OCI-M2 (cell line): ENCODE measurements at regions not wholly inside any gene's neighbourhood (a gene's known extent, or its start where the extent isn't known, plus 50 kb on each side); places are given as distances from the start of the nearest gene placed in this dataset.
"Not testable (repeated sequence)": the region's sequence is repeated elsewhere in the genome, so short reads cannot be mapped to it uniquely, and the experiment has no call there.

Source experiments
- DNase-seq: peaks from one replicate; lab custom pipeline; 2025; ENCODE audit not compliant: unreplicated experiment; lab: John Stamatoyannopoulos, UW

DNA sequence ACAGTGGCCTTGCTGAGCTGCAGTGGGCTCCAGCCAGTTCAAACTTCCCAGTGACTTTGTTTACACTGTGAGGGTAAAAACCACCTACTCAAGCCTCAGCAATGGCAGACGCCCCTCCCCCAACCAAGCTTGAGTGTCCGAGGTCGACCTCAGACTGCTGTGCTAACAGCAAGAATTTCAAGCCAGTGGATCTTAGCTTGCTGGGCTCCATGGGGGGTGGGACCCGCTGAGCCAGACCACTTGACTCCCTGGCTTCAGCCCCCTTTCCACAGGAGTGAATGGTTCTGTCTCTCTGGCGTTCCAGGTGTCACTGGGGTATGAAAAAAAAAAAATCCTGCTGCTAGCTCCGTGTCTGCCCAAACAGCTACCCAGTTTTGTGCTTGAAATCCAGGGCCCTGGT is 168.9 kb upstream of the INTU start:
- DNase-seq, result no peak

DNA sequence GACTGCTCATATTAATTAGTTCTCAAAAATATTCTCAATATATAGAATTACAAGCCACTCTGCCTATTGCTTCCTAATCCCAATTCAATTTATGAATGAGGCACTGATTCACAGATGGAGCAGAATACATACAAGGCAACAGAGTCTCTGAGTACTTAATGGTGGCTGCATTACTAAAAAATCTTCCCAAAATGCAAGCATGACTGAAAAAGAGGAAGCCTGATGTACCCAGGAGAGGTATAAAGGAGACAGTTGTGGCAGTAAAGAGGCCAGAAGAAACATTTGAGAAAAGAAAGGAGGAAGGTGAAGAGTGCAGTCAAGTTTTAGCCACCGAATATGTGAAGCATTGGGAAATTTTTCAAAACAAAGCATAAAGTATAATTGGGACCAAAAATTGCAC is 163.2 kb upstream of the INTU start:
- DNase-seq, result no peak

DNA sequence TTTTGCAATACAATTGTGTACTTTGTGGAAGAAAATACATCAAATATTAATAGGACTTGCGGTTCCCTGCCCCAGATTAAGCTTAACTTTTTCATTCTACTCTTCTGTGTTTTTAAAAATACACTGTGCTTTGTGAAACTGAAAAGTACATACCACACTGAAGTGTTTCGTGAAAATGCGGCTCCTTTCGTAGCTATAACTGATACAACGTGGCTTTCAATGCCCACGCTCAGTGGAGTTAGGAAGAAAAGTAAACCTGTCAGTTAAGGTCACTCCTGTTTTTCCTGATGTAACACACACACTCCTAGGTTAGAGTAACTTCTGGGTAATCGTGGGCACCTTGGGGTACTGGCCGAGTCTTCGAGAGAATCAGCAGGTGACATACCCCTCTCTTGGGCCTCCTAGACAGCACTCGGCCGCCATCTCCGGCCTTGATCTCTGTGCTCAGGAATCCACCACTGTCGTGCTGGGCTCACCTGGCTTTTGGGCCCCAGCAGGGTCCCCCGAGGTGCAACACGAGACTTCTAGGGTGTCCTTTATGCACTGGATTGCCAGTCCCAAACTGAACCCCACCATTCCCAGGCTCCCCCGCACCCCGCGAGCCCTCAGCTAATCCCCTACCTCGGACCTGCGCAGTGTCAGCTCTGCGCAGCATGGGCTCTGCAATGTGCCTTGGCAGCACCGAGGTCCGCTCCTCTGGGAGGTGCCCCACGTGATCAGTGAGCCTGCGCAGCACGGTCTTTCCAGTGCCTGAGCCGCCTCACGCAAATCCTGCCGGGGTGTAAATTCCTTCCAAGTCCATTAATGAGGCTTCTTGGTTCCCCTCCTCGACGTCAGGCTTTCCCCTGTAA is 162.6 kb upstream of the INTU start:
- no peak for DNase-seq

DNA sequence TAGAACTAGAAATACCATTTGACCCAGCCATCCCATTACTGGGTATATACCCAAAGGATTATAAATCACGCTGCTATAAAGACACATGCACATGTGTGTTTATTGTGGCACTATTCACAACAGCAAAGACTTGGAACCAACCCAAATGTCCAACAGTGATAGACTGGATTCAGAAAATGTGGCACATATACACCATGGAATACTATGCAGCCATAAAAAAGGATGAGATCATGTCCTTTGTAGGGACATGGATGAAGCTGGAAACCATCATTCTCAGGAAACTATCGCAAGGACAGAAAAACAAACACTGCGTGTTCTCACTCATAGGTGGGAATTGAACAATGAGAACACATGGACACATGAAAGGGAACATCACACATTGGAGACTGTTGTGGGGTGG is 154.5 kb upstream of the INTU start:
- DNase-seq, result not testable (repeated sequence)

DNA sequence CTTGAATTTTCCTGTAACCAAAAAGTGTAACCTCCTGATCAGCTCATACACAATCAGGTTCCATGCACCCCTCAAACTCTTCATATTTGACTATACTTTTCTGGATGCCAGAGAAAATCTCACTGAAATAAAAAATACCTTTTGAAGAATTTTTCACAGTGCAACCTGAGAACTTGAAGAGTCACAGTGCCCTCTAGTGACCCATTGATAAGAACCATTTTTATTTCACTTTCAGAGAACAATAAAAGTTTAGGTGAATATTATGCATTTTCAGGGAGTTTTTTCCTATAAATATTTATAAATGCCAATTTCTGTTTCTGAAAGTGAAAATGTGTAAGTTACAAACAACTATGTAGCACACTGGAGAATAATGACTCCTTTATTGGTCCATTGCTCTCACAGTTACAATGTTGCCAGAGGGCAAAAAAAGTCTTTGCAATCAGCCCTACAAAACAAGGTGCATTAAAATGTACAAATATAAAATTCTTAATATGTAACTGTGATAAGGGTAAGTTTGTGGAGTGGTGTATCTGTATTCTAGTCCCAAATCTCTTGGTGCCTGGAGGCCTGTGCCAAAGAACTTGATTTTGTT is 153.6 kb upstream of the INTU start:
- DNase-seq, result no peak

DNA sequence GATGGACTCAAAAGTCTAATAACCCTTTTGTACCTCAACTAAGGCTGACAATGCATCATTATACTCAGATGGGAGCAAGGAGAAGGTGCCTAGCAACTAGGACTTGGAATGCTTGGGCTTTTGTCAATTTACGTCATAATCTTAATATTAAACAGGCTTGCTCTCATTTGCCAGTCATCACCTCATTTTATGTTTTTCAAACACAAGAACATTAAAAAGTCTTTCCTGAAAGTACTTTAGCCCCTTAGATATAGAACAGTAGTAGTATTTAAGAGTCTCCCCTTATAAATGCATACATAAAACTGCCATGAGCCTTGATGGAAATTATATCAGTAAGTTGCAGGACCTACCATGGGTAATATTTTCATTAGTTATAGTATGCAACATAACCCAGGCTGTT is 150.7 kb upstream of the INTU start:
- DNase-seq, result no peak

DNA sequence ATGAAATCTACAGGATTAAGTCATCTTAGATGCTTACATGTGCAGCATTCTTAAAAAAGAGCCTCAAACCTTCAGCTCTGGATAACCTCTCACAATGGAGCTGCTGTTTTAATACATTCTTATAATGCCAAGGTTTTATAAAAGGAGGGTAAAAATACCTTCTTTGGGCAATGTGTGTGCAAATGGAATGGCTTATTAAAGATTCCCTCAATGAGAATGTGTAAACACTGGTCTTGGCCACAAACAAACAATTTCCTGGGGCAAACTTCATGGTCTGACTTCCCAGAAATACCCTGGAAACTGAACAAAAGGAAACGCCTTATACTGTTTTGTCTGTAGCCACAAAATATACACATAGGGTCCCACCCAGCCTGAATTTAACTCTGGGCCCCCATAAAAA is 148.6 kb upstream of the INTU start:
- no peak for DNase-seq

DNA sequence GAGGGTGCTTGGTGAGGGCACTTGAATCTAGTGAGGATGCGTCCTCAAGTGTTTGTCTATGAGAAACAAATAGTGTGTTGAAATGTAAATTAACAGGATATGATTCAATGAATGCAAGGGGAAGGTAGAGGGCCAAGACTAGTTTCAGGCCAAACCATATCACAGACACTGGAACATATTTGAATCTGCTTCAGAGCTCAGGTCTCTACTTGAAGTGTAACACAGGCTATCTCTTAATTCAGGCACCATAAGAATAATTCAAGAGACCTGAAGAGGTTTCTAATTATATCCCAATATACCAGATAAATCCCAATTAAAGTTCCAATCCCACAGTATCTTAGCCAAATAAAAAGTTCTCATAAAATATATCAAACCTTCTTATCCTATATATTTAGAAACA is 146.5 kb upstream of the INTU start:
- DNase-seq, result no peak

DNA sequence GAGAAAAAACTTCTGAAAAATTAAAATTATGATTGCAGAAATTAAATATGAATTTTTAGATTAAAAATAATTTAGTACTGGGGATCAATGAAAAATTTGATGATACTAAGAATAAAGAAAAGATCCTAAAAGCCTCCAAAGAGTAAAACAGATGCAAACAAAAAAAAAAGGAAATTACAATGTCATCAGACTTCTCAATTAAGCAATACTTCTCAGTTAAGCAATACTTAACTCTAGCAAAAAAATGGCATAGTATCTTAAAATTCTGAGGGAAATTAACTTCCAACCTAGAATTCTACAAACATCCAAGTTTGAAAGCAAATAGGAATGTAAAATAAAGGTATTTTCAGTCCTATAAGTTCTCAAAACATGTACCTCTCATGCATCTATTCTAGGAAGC is 141.2 kb upstream of the INTU start:
- DNase-seq, result no peak

DNA sequence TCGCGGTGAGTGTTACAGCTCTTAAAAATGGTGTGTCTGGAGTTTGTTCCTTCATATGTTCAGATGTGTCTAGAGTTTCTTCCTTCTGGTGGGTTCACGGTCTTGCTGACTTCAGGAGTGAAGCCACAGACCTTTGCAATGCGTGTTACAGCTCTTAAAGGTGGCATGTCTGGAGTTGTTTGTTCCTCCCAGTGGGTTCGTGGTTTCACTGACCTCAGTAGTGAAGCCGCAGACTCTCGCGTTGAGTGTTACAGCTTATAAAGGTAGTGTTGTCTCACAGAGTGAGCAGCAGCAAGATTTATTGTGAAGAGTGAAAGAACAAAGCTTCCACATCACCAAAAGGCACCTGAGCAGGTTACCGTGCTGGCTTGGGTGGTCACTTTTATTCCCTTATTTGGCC is 135.9 kb upstream of the INTU start:
- not testable (repeated sequence) for DNase-seq

DNA sequence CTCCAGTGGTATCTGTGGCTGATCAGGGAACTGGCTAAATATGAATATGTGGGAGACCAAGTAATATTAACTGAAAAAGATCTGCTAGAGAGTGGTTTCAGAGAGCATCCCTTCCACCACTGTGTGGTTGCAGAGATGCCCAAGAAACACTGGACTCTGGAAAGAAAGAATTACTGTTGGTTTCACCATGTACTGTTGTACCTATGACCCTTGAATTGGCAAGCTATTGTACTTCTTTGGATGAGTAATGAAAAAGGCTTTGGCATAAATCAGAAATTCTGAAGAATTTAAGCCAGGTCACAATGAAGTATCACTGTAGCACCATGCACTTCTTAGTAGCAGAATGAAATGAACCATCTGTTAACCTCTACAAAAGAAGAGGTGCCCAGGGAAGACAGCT is 134.4 kb upstream of the INTU start:
- DNase-seq, result no peak

DNA sequence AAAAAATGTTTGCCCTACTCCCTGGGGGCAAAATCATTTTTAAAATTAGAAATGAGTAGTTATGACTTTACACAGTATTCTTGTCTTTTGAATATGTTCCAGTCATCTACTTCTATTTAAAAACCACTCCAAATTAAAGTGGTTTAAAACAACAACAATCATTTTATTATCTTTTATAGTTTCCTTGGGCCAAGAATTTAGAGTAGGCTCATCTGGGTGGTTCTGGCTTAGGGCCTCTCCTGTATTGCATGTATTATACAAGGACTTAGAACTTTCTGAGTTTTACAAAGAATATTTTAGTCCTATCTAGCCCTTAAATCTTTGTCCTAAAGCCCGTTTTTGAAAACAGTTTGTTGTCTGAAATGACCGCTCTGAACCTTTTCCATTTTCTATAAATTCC is 132.5 kb upstream of the INTU start:
- DNase-seq, result no peak

DNA sequence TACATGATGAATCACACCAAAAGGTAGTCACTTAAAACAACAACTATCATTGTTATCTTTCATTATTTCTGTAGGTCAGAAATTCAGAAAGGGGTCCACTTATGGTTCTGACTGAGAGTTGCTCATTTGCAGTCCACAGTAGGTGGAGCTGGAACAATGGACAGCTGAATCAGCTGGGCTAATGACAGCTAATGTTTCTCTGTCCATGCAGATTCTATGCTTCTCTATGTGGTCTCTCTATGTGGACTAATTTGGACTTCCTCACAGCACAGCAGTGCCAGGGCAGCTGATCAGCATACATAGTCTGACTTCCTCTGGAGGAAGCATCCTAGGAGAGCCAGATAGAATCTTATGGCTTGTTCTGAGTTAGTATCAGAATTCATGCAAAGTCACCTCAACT is 131.7 kb upstream of the INTU start:
- no peak for DNase-seq

DNA sequence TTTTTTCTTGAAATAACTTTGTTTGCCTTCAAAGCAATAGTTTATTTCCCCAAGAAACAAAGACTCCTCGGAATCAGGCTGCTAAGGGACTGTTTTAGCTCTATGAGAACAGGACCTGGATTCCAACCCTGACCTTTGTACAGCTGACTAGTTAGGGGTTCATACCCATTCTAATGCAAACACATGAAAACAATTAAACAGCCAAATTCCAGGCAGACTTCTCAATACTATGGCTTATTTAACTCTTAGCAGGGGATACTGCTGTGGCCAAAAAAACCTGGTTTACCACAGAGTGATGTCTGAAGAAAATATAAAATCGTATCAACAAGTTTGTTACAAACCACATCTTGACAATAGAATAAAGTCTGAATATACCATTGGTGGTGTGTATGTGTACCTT is 129.6 kb upstream of the INTU start:
- DNase-seq, result no peak

DNA sequence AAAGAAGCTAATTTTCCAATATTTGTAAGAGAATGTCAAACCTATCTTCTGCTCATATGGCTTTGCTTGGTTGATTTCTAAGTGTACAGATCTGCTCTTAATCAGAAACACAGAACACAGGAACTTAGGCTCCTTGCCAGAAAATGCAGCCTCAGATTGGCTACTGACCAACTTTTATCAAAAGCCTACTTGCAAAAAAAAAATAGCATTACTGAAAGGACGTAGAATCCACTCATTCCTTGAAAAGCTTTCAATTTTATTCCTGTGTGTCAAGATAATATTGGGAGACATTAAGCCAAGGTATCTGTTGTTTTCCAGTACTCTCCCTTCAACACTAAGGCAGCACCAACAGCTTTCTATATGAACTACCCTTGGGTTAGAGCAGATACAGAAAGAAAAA is 127.6 kb upstream of the INTU start:
- no peak for DNase-seq

DNA sequence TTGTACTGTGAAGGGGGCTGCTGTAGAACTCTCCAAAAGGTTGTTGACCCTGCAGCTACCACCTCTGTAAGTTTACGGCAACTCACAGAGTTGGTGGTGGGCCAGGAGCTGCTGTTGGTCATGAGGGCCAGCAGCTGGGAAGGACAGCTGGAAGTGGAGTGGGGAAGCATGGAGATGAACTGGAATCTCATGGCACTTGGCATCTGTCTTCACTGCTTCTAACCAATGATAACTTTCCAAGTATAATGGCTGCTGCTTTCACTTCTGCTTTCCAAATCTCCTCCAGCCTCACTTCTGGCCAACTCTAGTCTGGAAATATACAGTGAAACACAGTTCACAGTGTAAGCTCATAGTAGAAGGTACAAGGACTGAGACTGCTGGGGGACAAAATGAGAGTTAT is 126.5 kb upstream of the INTU start:
- no peak for DNase-seq

DNA sequence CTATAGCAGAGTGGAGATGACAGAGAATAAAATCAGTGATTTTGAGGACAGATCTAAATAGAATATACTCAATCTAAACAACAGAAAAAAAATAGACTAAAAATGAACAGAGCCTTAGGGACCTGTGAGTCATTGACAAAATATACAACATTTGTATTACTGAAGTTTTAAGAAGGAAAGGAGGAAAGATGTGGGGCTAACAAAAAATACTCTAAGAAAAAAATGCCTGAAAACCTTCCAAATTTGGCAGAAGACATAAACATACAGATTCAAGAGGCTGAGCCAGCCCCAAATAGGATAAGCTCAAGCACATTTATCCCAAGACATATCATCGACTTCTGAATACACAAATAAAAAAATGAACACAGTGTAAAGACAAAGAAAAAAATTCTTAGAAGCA is 123.6 kb upstream of the INTU start:
- DNase-seq, result no peak

DNA sequence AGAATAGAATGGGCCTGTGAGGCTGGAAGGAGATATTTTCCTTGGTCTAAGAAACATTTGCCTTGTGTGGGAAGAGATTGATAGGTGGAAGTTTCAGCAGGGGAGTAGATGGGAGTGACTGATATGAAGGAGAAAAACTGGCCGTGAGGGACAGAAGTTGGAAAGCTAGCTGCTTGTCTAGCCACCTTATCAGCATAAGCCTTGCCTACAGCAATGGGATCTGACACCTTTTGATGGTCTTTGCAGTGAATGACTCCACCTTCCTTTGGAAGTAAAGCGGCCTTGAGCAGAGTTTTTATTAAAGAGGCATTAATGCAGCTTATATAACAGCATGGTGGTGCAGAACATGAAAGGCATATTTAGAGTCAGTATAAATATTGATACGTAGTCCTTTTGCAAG is 120.1 kb upstream of the INTU start:
- DNase-seq, result not testable (repeated sequence)

DNA sequence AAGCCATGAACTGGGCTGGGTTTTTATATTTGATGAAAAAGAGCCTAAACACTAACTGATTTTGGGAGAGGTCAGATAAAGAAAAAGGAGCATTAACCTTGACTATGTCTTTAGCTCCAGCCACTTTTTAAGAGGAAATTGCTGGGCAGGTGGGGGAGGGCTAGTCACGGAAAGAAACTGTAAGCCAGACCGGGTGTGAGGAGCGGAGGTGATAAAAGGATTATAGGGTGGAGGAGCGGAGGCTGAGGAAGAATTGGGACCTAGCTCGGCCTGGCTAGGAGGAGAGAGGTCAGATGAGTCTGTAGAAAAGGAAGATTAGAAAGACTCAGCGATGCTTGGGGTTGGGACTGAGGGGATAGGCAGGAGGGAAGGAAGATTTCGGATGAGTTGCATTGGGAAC is 117.5 kb upstream of the INTU start:
- DNase-seq, result not testable (repeated sequence)

DNA sequence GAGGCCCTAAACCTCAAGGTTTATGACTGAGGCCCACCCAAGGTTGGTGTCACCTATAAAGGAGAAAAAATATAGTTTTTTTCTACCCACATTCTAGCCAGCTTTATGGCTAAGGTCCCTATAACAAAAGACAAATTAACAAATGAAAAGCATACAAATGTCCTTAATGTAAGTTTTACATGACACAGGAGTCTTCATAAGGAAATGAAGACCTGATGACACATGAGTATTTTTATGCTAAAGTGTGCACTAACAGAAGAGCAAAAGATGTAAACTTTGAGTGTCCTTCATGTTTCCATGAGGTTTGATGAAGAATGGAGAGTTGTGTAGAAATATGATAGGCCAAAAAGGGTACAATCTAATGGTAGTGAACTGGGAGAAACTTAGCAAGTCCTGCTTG is 114.7 kb upstream of the INTU start:
- DNase-seq, result no peak

DNA sequence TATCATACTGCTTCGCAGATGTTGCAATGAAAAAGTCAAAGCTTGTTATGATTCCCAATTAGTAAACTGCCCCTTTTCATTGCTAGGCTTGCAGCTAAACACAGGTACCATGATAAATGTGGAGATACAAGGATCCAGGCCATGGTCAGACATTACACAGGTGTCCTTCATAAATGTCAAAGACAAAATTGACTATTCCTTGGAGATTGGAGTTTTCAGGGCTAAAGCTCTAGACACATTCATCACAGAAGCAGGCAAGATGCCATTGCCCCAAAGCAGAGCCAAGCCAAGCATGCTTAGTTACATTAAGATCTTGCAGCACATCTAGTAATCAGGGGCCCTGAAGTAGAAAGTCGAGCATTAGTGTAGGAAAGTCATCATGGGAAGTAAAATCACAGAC is 111.3 kb upstream of the INTU start:
- no peak for DNase-seq

DNA sequence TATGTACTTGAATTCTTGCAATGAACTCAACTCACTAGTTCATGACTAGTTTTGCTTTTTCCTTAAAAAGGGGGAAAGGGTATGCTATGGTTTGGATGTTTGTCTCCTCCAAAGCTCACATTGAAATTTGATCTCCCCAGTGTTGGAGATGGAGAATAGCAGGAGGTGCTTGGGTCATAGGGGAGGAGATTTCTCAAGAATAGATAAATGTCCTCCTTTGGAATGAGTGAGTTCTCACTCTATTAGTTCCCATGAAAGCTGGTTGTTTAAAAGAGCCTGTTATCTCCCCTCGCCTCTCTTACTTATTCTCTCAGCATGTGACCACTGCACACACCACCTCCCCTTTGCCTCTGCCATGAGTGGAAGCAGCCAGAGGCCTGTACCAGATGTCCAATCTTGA is 109.4 kb upstream of the INTU start:
- DNase-seq, result no peak

DNA sequence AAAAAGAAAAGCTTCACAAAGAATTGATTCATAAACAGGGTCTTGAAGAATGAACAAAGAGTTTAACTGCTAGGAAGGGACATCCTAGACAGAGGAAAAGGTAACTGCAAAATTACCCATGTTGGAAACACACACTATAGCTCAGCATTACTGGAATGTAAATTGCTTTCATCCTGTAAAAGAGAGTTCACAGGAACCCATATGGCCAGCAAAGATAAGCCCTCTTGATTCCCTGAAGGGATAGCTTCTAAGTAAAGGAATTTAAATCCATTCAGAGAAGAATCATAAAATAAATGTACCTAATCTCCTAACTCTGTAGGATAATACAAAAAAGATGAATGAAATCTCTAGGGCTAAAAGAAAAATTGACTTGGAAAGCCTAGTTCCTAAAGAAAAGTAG is 107.1 kb upstream of the INTU start:
- DNase-seq, result no peak
